DND-41 (cell line): ENCODE measurements at regions not wholly inside any gene's neighbourhood (a gene's known extent, or its start where the extent isn't known, plus 50 kb on each side); places are given as distances from the start of the nearest gene placed in this dataset.

ENCODE experiments used
- ATAC-seq: fragments of 200-7000 bp; cut with Tn5 transposase; 3 replicates; pipeline ENCODE4 v1.9.1; 2021; ENCODE audit warnings: low read depth; ENCODE audit not compliant: insufficient read depth
- DNase-seq: peaks from one replicate; pipeline ENCODE4 v3.0.0-alpha.2; 2020
- H2AFZ ChIP-seq: 2 replicates; pipeline ENCODE4 v1.6.0; 2012; ENCODE audit warnings: low read depth, low read length
- H3K27ac ChIP-seq: 2 replicates; pipeline ENCODE4 v1.5.1; 2012; ENCODE audit warnings: low read length, inconsistent platforms
- H3K27me3 ChIP-seq: fragments of 200-600 bp; sonication (generic); 2 replicates; pipeline ENCODE4 v1.6.0; 2012; ENCODE audit warnings: low read length, mild to moderate bottlenecking, inconsistent platforms; ENCODE audit not compliant: insufficient read depth, poor library complexity
- H3K36me3 ChIP-seq: 2 replicates; pipeline ENCODE4 v1.5.1; 2012; ENCODE audit warnings: low read length, inconsistent platforms; ENCODE audit not compliant: insufficient read depth
- H3K4me1 ChIP-seq: 2 replicates; pipeline ENCODE4 v1.5.1; 2012; ENCODE audit warnings: mild to moderate bottlenecking, low read length; ENCODE audit not compliant: insufficient read depth
- H3K4me2 ChIP-seq: 2 replicates; pipeline ENCODE4 v1.6.0; 2012; ENCODE audit warnings: mild to moderate bottlenecking, moderate library complexity, low read length, inconsistent platforms; ENCODE audit not compliant: insufficient read depth
- H3K4me3 ChIP-seq, 2 experiments: fragments of 200-600 bp in 1 of 2; shearing (Covaris generic) in 1 of 2; 2 replicates each; pipeline ENCODE4 v1.5.1; 2012 to 2016; ENCODE audit warnings: inconsistent platforms in 2 of 2, low read length in 2 of 2, mild to moderate bottlenecking in 2 of 2, low read depth in 1 of 2, moderate library complexity in 1 of 2
- H3K79me2 ChIP-seq: 2 replicates; pipeline ENCODE4 v1.6.0; 2012; ENCODE audit warnings: low read length, inconsistent platforms; ENCODE audit not compliant: insufficient read depth
- H3K9ac ChIP-seq: 2 replicates; pipeline ENCODE4 v1.6.0; 2012; ENCODE audit warnings: low read depth, mild to moderate bottlenecking, inconsistent platforms, low read length, moderate library complexity
- H3K9me3 ChIP-seq: 2 replicates; pipeline ENCODE4 v1.5.1; 2012; ENCODE audit warnings: low read length, moderate library complexity, mild to moderate bottlenecking, inconsistent platforms; ENCODE audit not compliant: insufficient read depth, severe bottlenecking
- H4K20me1 ChIP-seq: 2 replicates; pipeline ENCODE4 v1.6.0; 2012; ENCODE audit warnings: low read length; ENCODE audit not compliant: insufficient read depth
- EZH2 ChIP-seq: IDR thresholded peaks from 3 replicates; pipeline ENCODE4 v1.6.1; 2012; ENCODE audit warnings: borderline replicate concordance, low read depth, mild to moderate bottlenecking, moderate library complexity, low read length, inconsistent platforms; ENCODE audit not compliant: severe bottlenecking
- TF ChIP-seq, protein P1 (sequence below): IDR thresholded peaks from 2 replicates; pipeline ENCODE4 v1.5.1; 2012; ENCODE audit warnings: borderline replicate concordance, low read length, moderate library complexity, mild to moderate bottlenecking; ENCODE audit not compliant: poor library complexity, severe bottlenecking; ENCODE audit errors: extremely low read depth

DNA sequence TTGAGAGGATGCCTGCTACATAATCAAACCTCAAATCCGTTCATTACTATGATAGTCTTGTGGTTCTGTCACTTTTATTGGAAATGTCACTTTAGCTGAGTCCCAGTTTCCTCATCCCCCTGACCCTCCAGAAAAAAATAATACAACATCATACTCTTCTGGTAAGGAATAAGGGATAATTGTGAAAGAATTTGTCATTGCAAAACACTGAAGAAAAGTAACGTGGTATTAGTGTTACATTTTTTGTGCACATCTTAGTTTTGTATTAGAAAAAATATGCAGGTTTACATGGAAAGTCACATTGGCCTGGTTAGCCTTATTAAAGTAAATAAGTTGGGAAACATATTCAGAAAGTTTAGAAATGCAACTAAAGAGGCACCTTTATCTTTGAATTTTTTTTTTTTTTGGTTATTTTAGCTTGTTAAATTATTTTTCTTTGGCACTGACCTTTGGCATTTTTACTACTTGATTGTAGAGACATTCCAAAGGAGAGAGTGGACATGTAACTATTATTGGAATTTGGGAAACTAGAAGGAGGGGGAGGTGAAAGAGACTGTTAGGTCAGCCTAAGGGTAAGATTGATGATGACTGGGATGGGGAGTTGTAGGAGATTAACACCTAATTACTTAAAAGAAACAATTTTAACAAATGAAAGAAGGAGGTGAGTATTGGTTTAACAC lies 462.2 kb upstream of the RARB start:
- no peak for TF ChIP-seq EZH2
- TF ChIP-seq, protein P1, sequence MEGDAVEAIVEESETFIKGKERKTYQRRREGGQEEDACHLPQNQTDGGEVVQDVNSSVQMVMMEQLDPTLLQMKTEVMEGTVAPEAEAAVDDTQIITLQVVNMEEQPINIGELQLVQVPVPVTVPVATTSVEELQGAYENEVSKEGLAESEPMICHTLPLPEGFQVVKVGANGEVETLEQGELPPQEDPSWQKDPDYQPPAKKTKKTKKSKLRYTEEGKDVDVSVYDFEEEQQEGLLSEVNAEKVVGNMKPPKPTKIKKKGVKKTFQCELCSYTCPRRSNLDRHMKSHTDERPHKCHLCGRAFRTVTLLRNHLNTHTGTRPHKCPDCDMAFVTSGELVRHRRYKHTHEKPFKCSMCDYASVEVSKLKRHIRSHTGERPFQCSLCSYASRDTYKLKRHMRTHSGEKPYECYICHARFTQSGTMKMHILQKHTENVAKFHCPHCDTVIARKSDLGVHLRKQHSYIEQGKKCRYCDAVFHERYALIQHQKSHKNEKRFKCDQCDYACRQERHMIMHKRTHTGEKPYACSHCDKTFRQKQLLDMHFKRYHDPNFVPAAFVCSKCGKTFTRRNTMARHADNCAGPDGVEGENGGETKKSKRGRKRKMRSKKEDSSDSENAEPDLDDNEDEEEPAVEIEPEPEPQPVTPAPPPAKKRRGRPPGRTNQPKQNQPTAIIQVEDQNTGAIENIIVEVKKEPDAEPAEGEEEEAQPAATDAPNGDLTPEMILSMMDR: no peak
- no peaks in the 10 kb centered on the region for H3K9me3 ChIP-seq
- no peaks in the 10 kb centered on the region for H3K36me3 ChIP-seq
- no peaks in the 10 kb centered on the region for H3K4me1 ChIP-seq
- H3K27ac ChIP-seq: no peak overlapping the region
- no peaks in the 10 kb centered on the region for H4K20me1 ChIP-seq
- ATAC-seq: no peak
- H3K4me3 ChIP-seq: no peak overlapping the region
- H2AFZ ChIP-seq: no peak overlapping the region
- H3K27me3 ChIP-seq: no peaks in the 10 kb centered on the region
- H3K9ac ChIP-seq: no peak overlapping the region
- no peak for DNase-seq
- no peaks in the 10 kb centered on the region for H3K79me2 ChIP-seq
- no peak overlapping the region for H3K4me2 ChIP-seq

DNA sequence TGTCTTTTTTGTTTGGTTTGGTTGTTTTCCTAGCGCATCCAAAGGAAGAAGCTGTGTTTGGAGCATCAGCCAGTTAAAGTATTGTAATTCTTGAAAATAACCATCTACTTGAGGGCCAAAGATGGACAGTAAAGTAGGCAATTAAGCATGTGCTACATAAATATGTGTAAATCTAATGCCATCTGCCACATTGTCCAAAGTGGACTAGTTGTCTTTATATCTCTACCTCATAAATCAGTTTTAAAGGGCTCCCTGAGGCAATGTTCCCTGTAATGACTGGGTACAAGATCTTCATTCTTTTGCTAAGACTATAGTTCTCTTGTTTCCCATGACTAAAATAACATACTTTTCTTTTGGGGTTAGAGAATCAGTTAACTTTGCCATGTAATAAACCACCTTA lies 460.0 kb upstream of the RARB start:
- no peaks in the 10 kb centered on the region for H3K36me3 ChIP-seq
- no peak overlapping the region for H3K4me2 ChIP-seq
- DNase-seq (no peak), ATAC-seq (no peak)
- no peak overlapping the region for H3K27ac ChIP-seq
- TF ChIP-seq, protein P1: no peak
- TF ChIP-seq EZH2: no peak
- no peak overlapping the region for H3K9ac ChIP-seq
- H3K79me2 ChIP-seq: no peaks in the 10 kb centered on the region
- no peak overlapping the region for H2AFZ ChIP-seq
- no peaks in the 10 kb centered on the region for H3K27me3 ChIP-seq
- no peaks in the 10 kb centered on the region for H4K20me1 ChIP-seq
- H3K4me3 ChIP-seq: no peak overlapping the region
- H3K9me3 ChIP-seq: no peaks in the 10 kb centered on the region
- H3K4me1 ChIP-seq: no peaks in the 10 kb centered on the region

DNA sequence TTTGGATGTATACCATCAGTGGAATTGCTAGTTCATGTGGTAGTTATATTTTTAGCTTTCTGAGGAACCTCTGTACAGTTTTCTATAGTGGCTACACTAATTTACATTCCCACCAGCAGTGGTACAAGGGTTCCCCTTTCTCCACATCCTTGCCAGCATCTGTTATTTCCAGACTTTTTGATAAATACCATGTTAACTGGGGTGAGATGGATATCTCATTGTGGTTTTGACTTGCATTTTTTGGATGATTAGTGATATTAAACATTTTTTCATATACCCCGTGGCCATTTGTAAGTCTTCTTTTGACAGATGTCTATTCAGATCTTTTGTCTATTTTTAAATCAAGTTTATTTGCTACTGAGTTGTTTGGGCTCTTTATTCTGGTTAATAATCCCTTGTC lies 455.6 kb upstream of the RARB start:
- ATAC-seq: no peak
- no peak overlapping the region for H3K4me3 ChIP-seq
- H4K20me1 ChIP-seq: no peaks in the 10 kb centered on the region
- H2AFZ ChIP-seq: no peak overlapping the region
- no peak overlapping the region for H3K27ac ChIP-seq
- no peak for TF ChIP-seq EZH2
- TF ChIP-seq, protein P1: no peak
- no peaks in the 10 kb centered on the region for H3K9me3 ChIP-seq
- no peaks in the 10 kb centered on the region for H3K36me3 ChIP-seq
- no peaks in the 10 kb centered on the region for H3K79me2 ChIP-seq
- H3K27me3 ChIP-seq: no peaks in the 10 kb centered on the region
- DNase-seq: no peak
- H3K4me2 ChIP-seq: no peak overlapping the region
- H3K9ac ChIP-seq: no peak overlapping the region
- no peaks in the 10 kb centered on the region for H3K4me1 ChIP-seq

- DNase-seq (no peak), ATAC-seq (no peak)
- Histone ChIP-seq H4K20me1 (no peaks in the 10 kb centered on the region), H3K9me3 (no peaks in the 10 kb centered on the region), H3K4me3 (no peak overlapping the region), H3K9ac (no peak overlapping the region), H3K36me3 (no peaks in the 10 kb centered on the region), H3K4me2 (no peak overlapping the region), H2AFZ (no peak overlapping the region), H3K27ac (no peak overlapping the region), H3K27me3 (no peaks in the 10 kb centered on the region), H3K79me2 (no peaks in the 10 kb centered on the region), H3K4me1 (no peaks in the 10 kb centered on the region)
- TF ChIP-seq, protein P1: no peak
- TF ChIP-seq EZH2: no peak
Observed at GRCh38 chr3:24981309-24981708, 446.8 kb upstream of the RARB start.
